ENCODE measurements at regions not wholly inside any gene's neighbourhood (a gene's known extent, or its start where the extent isn't known, plus 50 kb on each side); places are given as distances from the start of the nearest gene placed in this dataset.

DNA sequence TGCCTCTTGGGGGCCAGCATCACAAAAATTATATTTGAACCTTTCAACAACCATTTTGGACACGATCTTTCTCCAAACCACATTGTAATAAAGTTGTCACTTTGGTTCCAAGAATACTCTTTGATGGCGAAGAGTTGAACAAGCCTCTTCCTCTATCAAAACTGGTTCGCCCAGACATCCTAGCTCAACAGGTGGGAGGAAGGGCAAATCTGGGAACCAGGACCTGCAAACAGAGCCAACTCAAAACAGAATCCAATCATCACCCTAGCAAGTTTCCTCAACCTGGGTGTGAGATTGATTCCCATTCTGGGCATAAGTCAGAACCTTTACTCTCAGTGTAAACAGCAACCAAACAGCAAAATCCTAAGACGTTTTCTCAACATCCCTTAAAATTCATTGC is 141.2 kb upstream of the RREB1 start:
- 92 to 94% methylated on average over 4 of the region's 4 CpGs for WGBS, 2 donors

DNA sequence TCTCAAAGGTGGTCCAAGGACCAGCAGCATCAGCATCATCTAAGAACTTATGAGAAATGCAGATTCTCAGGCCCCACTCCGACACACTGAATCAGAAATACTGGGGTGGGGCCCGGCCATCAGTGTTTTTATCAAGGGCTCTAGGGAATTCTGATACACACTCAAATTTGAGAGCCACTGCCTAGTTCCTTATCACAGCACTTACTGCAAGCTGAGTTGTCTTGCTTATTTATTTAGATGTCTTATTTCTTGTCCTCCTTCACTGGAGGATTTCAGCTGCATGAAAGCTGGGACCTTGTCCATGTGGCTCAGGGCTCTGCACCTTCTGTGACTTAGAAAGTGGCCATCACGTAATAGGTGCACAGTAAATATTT is 139.4 kb upstream of the RREB1 start:
- ATAC-seq (ENCODE audit: insufficient read depth, low FRiP score): no peak
- H3K4me1 ChIP-seq (ENCODE audit: control insufficient read depth in 5 of 5, insufficient read depth in 5 of 5, low read length in 5 of 5): no peaks in the 10 kb centered on the region
- no peak overlapping the region for H3K9ac ChIP-seq (ENCODE audit: insufficient read depth in 1 of 2, low read length in 2 of 2)
- TF ChIP-seq, protein P1, sequence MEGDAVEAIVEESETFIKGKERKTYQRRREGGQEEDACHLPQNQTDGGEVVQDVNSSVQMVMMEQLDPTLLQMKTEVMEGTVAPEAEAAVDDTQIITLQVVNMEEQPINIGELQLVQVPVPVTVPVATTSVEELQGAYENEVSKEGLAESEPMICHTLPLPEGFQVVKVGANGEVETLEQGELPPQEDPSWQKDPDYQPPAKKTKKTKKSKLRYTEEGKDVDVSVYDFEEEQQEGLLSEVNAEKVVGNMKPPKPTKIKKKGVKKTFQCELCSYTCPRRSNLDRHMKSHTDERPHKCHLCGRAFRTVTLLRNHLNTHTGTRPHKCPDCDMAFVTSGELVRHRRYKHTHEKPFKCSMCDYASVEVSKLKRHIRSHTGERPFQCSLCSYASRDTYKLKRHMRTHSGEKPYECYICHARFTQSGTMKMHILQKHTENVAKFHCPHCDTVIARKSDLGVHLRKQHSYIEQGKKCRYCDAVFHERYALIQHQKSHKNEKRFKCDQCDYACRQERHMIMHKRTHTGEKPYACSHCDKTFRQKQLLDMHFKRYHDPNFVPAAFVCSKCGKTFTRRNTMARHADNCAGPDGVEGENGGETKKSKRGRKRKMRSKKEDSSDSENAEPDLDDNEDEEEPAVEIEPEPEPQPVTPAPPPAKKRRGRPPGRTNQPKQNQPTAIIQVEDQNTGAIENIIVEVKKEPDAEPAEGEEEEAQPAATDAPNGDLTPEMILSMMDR (IDR thresholded peaks at IDR 0.05; ENCODE audit: control extremely low read depth, extremely low read depth): no peak
- WGBS, 2 donors: 94 to 99% methylated on average over 3 of the region's 3 CpGs
- no peak for DNase-seq
- no peak overlapping the region for H3K27ac ChIP-seq (ENCODE audit: low read depth in 1 of 2, low read length in 1 of 2)
- no peaks in the 10 kb centered on the region for H3K9me3 ChIP-seq (ENCODE audit: control insufficient read depth in 4 of 4, insufficient read depth in 3 of 4, low read length in 3 of 4)
- no peak overlapping the region for H3K4me3 ChIP-seq
- H3K27me3 ChIP-seq (ENCODE audit: control insufficient read depth in 3 of 3, insufficient read depth in 3 of 3, low read length in 2 of 3): no peaks in the 10 kb centered on the region
- no peaks in the 10 kb centered on the region for H3K36me3 ChIP-seq (ENCODE audit: control insufficient read depth in 4 of 4, insufficient read depth in 4 of 4, low read length in 4 of 4)

More for the DNA sequence above, 141.2 kb upstream of the RREB1 start:
- DNase-seq (no peak), ATAC-seq (ENCODE audit: insufficient read depth, low FRiP score) (no peak)
- Histone ChIP-seq H3K36me3 (ENCODE audit: control insufficient read depth in 4 of 4, insufficient read depth in 4 of 4, low read length in 4 of 4) (no peaks in the 10 kb centered on the region), H3K27ac (ENCODE audit: low read depth in 1 of 2, low read length in 1 of 2) (no peak overlapping the region), H3K27me3 (ENCODE audit: control insufficient read depth in 3 of 3, insufficient read depth in 3 of 3, low read length in 2 of 3) (no peaks in the 10 kb centered on the region), H3K9ac (ENCODE audit: insufficient read depth in 1 of 2, low read length in 2 of 2) (no peak overlapping the region), H3K4me3 (no peak overlapping the region), H3K9me3 (ENCODE audit: control insufficient read depth in 4 of 4, insufficient read depth in 3 of 4, low read length in 3 of 4) (no peaks in the 10 kb centered on the region), H3K4me1 (ENCODE audit: control insufficient read depth in 5 of 5, insufficient read depth in 5 of 5, low read length in 5 of 5) (no peaks in the 10 kb centered on the region)
- TF ChIP-seq, protein P1 (IDR thresholded peaks at IDR 0.05; ENCODE audit: control extremely low read depth, extremely low read depth): no peak

DNA sequence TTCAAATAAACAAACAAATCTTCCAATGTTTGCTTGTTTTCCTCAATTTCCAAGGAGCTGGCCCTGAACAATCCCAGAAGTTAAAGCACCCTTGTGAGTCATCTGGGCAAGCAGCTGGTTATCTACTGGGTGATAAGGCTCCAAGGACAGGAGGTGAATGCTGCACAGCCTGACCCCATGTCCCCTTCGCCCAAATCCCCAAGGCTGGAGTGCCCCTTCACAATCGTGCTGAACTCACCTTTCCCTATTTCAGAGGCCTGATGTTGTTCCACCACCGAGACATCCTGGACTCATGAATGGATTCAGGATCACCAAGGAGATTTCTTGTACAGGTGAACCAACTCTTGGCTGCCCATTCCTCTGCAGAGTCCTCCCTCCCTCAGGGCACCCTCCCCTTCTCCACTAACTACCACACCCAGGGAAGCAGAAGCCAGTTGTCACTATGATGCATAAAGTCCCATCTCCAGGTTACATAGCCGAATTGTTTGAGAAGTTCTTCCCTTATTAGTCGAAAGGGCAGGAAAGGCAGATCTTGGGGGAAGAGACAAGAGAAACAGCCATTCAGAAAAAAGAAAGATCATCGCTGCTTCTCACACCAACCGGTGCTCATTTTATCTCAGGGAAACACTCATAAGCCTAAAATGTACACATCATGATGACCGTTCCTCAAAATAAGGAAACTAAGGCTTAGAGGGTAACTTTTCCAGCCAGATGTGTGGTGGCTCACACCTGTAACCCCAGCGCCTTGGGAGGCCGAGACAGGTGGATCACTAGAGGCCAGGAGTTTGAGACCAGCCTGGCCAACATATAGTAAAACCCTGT is 138.8 kb upstream of the RREB1 start:
- no peak overlapping the region for H3K9ac ChIP-seq (ENCODE audit: insufficient read depth in 1 of 2, low read length in 2 of 2)
- no peaks in the 10 kb centered on the region for H3K9me3 ChIP-seq (ENCODE audit: control insufficient read depth in 4 of 4, insufficient read depth in 3 of 4, low read length in 3 of 4)
- 94% methylated on average over 10 of the region's 10 CpGs for WGBS, 2 donors
- DNase-seq (no peak), ATAC-seq (ENCODE audit: insufficient read depth, low FRiP score) (no peak)
- H3K4me3 ChIP-seq: no peak overlapping the region
- no peaks in the 10 kb centered on the region for H3K36me3 ChIP-seq (ENCODE audit: control insufficient read depth in 4 of 4, insufficient read depth in 4 of 4, low read length in 4 of 4)
- H3K4me1 ChIP-seq (ENCODE audit: control insufficient read depth in 5 of 5, insufficient read depth in 5 of 5, low read length in 5 of 5): no peaks in the 10 kb centered on the region
- no peaks in the 10 kb centered on the region for H3K27me3 ChIP-seq (ENCODE audit: control insufficient read depth in 3 of 3, insufficient read depth in 3 of 3, low read length in 2 of 3)
- TF ChIP-seq, protein P1 (IDR thresholded peaks at IDR 0.05; ENCODE audit: control extremely low read depth, extremely low read depth): no peak
- no peak overlapping the region for H3K27ac ChIP-seq (ENCODE audit: low read depth in 1 of 2, low read length in 1 of 2)

All from lung (tissue), 11 donors.